GM12874 (cell line): ENCODE measurements at regions not wholly inside any gene's neighbourhood (a gene's known extent, or its start where the extent isn't known, plus 50 kb on each side); places are given as distances from the start of the nearest gene placed in this dataset.

ENCODE experiments used
- CTCF ChIP-seq: IDR thresholded peaks from 2 replicates; pipeline ENCODE4 v1.5.1; 2011; ENCODE audit warnings: low read depth, mild to moderate bottlenecking, control low read depth, low read length, moderate library complexity; ENCODE audit not compliant: insufficient read depth

- no peak for TF ChIP-seq CTCF
These were observed 158.5 kb downstream of the FTCDNL1 start for GRCh38 chr2:199692489-199692888.

GRCh38 chr2:199690225-199690624 lies 160.8 kb downstream of the FTCDNL1 start:
- no peak for TF ChIP-seq CTCF

- TF ChIP-seq CTCF = no peak
These were observed 165.3 kb downstream of the FTCDNL1 start for GRCh38 chr2:199685669-199686068.

GRCh38 chr2:199684832-199685231 lies 166.2 kb downstream of the FTCDNL1 start:
- no peak for TF ChIP-seq CTCF

GRCh38 chr2:199684168-199684567 lies 166.8 kb downstream of the FTCDNL1 start:
- no peak for TF ChIP-seq CTCF

GRCh38 chr2:199682001-199682400 lies 169.0 kb downstream of the FTCDNL1 start:
- no peak for TF ChIP-seq CTCF

GRCh38 chr2:199680482-199680881 lies 170.5 kb downstream of the FTCDNL1 start:
- TF ChIP-seq CTCF = no peak

- TF ChIP-seq CTCF = no peak
These were observed 171.1 kb downstream of the FTCDNL1 start for GRCh38 chr2:199679883-199680282.
